ENCODE measurements at regions not wholly inside any gene's neighbourhood (a gene's known extent, or its start where the extent isn't known, plus 50 kb on each side); places are given as distances from the start of the nearest gene placed in this dataset.

GRCh38 chr2:12163866-12164265 is 417.4 kb downstream of the LPIN1 start:
- H3K4me3 ChIP-seq (ENCODE audit: low read depth, low read length), result no peak overlapping the region
- H3K9me3 ChIP-seq, result no peaks in the 10 kb centered on the region
- no peaks in the 10 kb centered on the region for H3K36me3 ChIP-seq
- H3K4me1 ChIP-seq, result peaks cover 21% of the 10 kb centered on the region
- no peak for DNase-seq
- no peaks in the 10 kb centered on the region for H3K27me3 ChIP-seq
- TF ChIP-seq CTCF (IDR thresholded peaks at IDR 0.05; ENCODE audit: low read depth, low read length), result no peak

GRCh38 chr2:12164689-12165088 is 418.3 kb downstream of the LPIN1 start:
- Histone ChIP-seq H3K27me3 (no peaks in the 10 kb centered on the region), H3K9me3 (no peaks in the 10 kb centered on the region), H3K36me3 (no peaks in the 10 kb centered on the region), H3K4me3 (ENCODE audit: low read depth, low read length) (no peak overlapping the region), H3K4me1 (peaks cover 26% of the 10 kb centered on the region)
- no peak for TF ChIP-seq CTCF (IDR thresholded peaks at IDR 0.05; ENCODE audit: low read depth, low read length)
- DNase-seq, result no peak

GRCh38 chr2:12167525-12168317 is 421.3 kb downstream of the LPIN1 start:
- H3K9me3 ChIP-seq, result no peaks in the 10 kb centered on the region
- no peaks in the 10 kb centered on the region for H3K27me3 ChIP-seq
- peak; percentile 79 for DNase-seq
- H3K4me3 ChIP-seq (ENCODE audit: low read depth, low read length), result no peak overlapping the region
- H3K4me1 ChIP-seq, result peaks cover 26% of the 10 kb centered on the region
- peak; percentile 89 for TF ChIP-seq CTCF (IDR thresholded peaks at IDR 0.05; ENCODE audit: low read depth, low read length)
- H3K36me3 ChIP-seq, result no peaks in the 10 kb centered on the region

- Histone ChIP-seq H3K27me3 (no peaks in the 10 kb centered on the region), H3K4me1 (peaks cover 26% of the 10 kb centered on the region), H3K36me3 (no peaks in the 10 kb centered on the region), H3K9me3 (no peaks in the 10 kb centered on the region), H3K4me3 (ENCODE audit: low read depth, low read length) (no peak overlapping the region)
- no peak for DNase-seq
- no peak for TF ChIP-seq CTCF (IDR thresholded peaks at IDR 0.05; ENCODE audit: low read depth, low read length)
Observed at GRCh38 chr2:12168354-12168753, 421.9 kb downstream of the LPIN1 start.

- no peak for TF ChIP-seq CTCF (IDR thresholded peaks at IDR 0.05; ENCODE audit: low read depth, low read length)
- no peaks in the 10 kb centered on the region for H3K36me3 ChIP-seq
- no peak for DNase-seq
Observed at GRCh38 chr2:12168791-12169388, 422.5 kb downstream of the LPIN1 start.

GRCh38 chr2:12169721-12170120 is 423.3 kb downstream of the LPIN1 start:
- Histone ChIP-seq H3K36me3 (no peaks in the 10 kb centered on the region), H3K9me3 (no peaks in the 10 kb centered on the region), H3K4me3 (ENCODE audit: low read depth, low read length) (no peak overlapping the region), H3K27me3 (no peaks in the 10 kb centered on the region), H3K4me1 (peaks cover 26% of the 10 kb centered on the region)
- TF ChIP-seq CTCF (IDR thresholded peaks at IDR 0.05; ENCODE audit: low read depth, low read length), result no peak
- no peak for DNase-seq

More at GRCh38 chr2:12168791-12169388, 422.5 kb downstream of the LPIN1 start:
- Histone ChIP-seq H3K4me3 (ENCODE audit: low read depth, low read length) (no peak overlapping the region), H3K4me1 (peaks cover 26% of the 10 kb centered on the region), H3K9me3 (no peaks in the 10 kb centered on the region), H3K27me3 (no peaks in the 10 kb centered on the region)

All from BE2C (cell line).